CD4-positive, alpha-beta T cell (primary cell): ENCODE measurements at regions not wholly inside any gene's neighbourhood (a gene's known extent, or its start where the extent isn't known, plus 50 kb on each side); places are given as distances from the start of the nearest gene placed in this dataset.

Source experiments
- ATAC-seq: fragments of 200-7000 bp; cut with Tn5 transposase; one replicate; pipeline ENCODE4 v1.10.0; 2022; ENCODE audit warnings: mild to moderate bottlenecking; ENCODE audit not compliant: poor library complexity
- CTCF ChIA-PET: fragments of 350-600 bp; sonication (Branson Sonifier 250); formaldehyde crosslinking; loops from one replicate; lab custom pipeline; 2021; ENCODE audit warnings: antibody characterized with exemption, inconsistent platforms; lab: Charles Lee
- POLR2A ChIA-PET: fragments of 350-600 bp; sonication (Branson Sonifier 250); formaldehyde crosslinking; loops from one replicate; lab custom pipeline; 2021; ENCODE audit warnings: antibody characterized with exemption, inconsistent platforms; lab: Charles Lee
- DNase-seq, 14 experiments: peaks; one replicate each; pipeline ENCODE4 v3.0.0-alpha.2; 2013 to 2020; ENCODE audit warnings: mixed read lengths in 2 of 14
- H3K27ac ChIP-seq, 2 donors: one replicate each; pipeline versions ENCODE4 v1.5.1 to v1.7.0; 2013; ENCODE audit warnings: low read length in 2 of 2, low read depth in 1 of 2, mild to moderate bottlenecking in 1 of 2
- H3K27me3 ChIP-seq, 2 experiments: 1 replicate in 1 of 2; 2 replicates in 1 of 2; pipeline versions ENCODE4 v1.6.1 to v1.7.0; 2013; ENCODE audit warnings: low read length in 2 of 2, control low read depth in 1 of 2, mild to moderate bottlenecking in 1 of 2, moderate library complexity in 1 of 2; ENCODE audit not compliant: insufficient read depth in 2 of 2, control insufficient read depth in 1 of 2
- H3K36me3 ChIP-seq: one replicate; pipeline ENCODE4 v1.6.1; 2013; ENCODE audit warnings: low read length, control low read depth; ENCODE audit not compliant: insufficient read depth
- H3K4me1 ChIP-seq: one replicate; pipeline ENCODE4 v1.6.1; 2013; ENCODE audit warnings: low read length, control low read depth; ENCODE audit not compliant: insufficient read depth
- H3K4me3 ChIP-seq: one replicate; pipeline ENCODE4 v1.5.1; 2013; ENCODE audit warnings: mild to moderate bottlenecking, low read length, moderate library complexity
- H3K9me3 ChIP-seq, 2 experiments: 1 replicate in 1 of 2; 2 replicates in 1 of 2; pipeline versions ENCODE4 v1.6.1 to v1.7.0; 2013; ENCODE audit warnings: low read length in 2 of 2, mild to moderate bottlenecking in 2 of 2, control low read depth in 1 of 2, moderate library complexity in 1 of 2; ENCODE audit not compliant: control insufficient read depth in 1 of 2, insufficient read depth in 1 of 2
- H3K27ac Mint-ChIP-seq: one replicate; pipeline ENCODE4 v1.8.0; 2020; ENCODE audit warnings: mixed read lengths
- H3K27me3 Mint-ChIP-seq: one replicate; pipeline ENCODE4 v1.8.0; 2021; ENCODE audit warnings: mixed read lengths
- H3K36me3 Mint-ChIP-seq: one replicate; pipeline ENCODE4 v1.8.0; 2021; ENCODE audit warnings: low read depth, mixed read lengths
- H3K4me1 Mint-ChIP-seq: one replicate; pipeline ENCODE4 v1.8.0; 2021; ENCODE audit warnings: low read depth, mixed read lengths
- H3K4me3 Mint-ChIP-seq: one replicate; pipeline ENCODE4 v1.8.0; 2020; ENCODE audit warnings: mild to moderate bottlenecking, mixed read lengths
- H3K9me3 Mint-ChIP-seq: one replicate; pipeline ENCODE4 v1.8.0; 2020; ENCODE audit warnings: mixed read lengths
- CTCF ChIP-seq: fragments of 200-600 bp; IDR thresholded peaks from one replicate; pipeline ENCODE4 v1.8.0; 2022; ENCODE audit warnings: antibody characterized with exemption, mild to moderate bottlenecking
- intact Hi-C, 2 experiments: fragments of 100-400 bp; cut with DNase I in 1 of 2; cut with micrococcal nuclease in 1 of 2; formaldehyde crosslinking; loops; one replicate each; pipeline versions ENCODE4 v1.15.1 to v1.9.0; 2023 to 2025; cut with DNase I, micrococcal nuclease

GRCh38 chr10:3571310-3571825 is 213.6 kb downstream of the KLF6 start:
- H3K36me3 Mint-ChIP-seq = no peaks in the 10 kb centered on the region
- Histone ChIP-seq H3K4me3 (no peak overlapping the region), H3K9me3 (no peaks in the 10 kb centered on the region), H3K36me3 (no peaks in the 10 kb centered on the region), H3K27ac (no peak overlapping the region), H3K4me1 (no peaks in the 10 kb centered on the region), H3K27me3 (no peaks in the 10 kb centered on the region)
- H3K27ac Mint-ChIP-seq = no peak overlapping the region
- H3K9me3 Mint-ChIP-seq = no peaks in the 10 kb centered on the region
- H3K4me3 Mint-ChIP-seq = no peak overlapping the region
- no peak for TF ChIP-seq CTCF
- ChIA-PET CTCF (no interaction called here), POLR2A (no interaction called here)
- intact Hi-C loops = no loop called here
- DNase-seq = no peak
- peaks cover 17% of the 10 kb centered on the region for H3K4me1 Mint-ChIP-seq
- no peaks in the 10 kb centered on the region for H3K27me3 Mint-ChIP-seq
- ATAC-seq = no peak

- intact Hi-C loops = no loop called here
- no peak for DNase-seq
- Mint-ChIP-seq H3K27me3 (no peaks in the 10 kb centered on the region), H3K36me3 (no peaks in the 10 kb centered on the region), H3K4me1 (peaks cover 17% of the 10 kb centered on the region), H3K27ac (no peak overlapping the region), H3K4me3 (no peak overlapping the region), H3K9me3 (no peaks in the 10 kb centered on the region)
- ChIA-PET CTCF (no interaction called here), POLR2A (no interaction called here)
- Histone ChIP-seq H3K27me3 (no peaks in the 10 kb centered on the region), H3K27ac (no peak overlapping the region), H3K9me3 (peaks cover 0 to 2% of the 10 kb centered on the region in 2 experiments), H3K4me3 (no peak overlapping the region), H3K36me3 (no peaks in the 10 kb centered on the region), H3K4me1 (no peaks in the 10 kb centered on the region)
- TF ChIP-seq CTCF = no peak
- ATAC-seq = no peak
These were observed 214.1 kb downstream of the KLF6 start for GRCh38 chr10:3570855-3571266.

GRCh38 chr10:3570131-3570729 is 214.8 kb downstream of the KLF6 start:
- POLR2A ChIA-PET = no interaction called here
- no peak for TF ChIP-seq CTCF
- Mint-ChIP-seq H3K4me1 (peaks cover 17% of the 10 kb centered on the region), H3K9me3 (no peaks in the 10 kb centered on the region), H3K36me3 (no peaks in the 10 kb centered on the region), H3K4me3 (no peak overlapping the region), H3K27ac (no peak overlapping the region), H3K27me3 (no peaks in the 10 kb centered on the region)
- intact Hi-C loops = no loop called here
- Histone ChIP-seq H3K36me3 (no peaks in the 10 kb centered on the region), H3K9me3 (peaks cover 0 to 5% of the 10 kb centered on the region in 2 experiments), H3K4me1 (no peaks in the 10 kb centered on the region), H3K4me3 (no peak overlapping the region), H3K27ac (no peak overlapping the region), H3K27me3 (no peaks in the 10 kb centered on the region)
- ATAC-seq (no peak), DNase-seq (no peak)
- CTCF ChIA-PET = no interaction called here
